Ovary (tissue), 7 donors: ENCODE measurements at regions not wholly inside any gene's neighbourhood (a gene's known extent, or its start where the extent isn't known, plus 50 kb on each side); places are given as distances from the start of the nearest gene placed in this dataset.

Experiments
- DNase-seq, 5 donors: peaks; one replicate each; pipeline ENCODE4 v3.0.0-alpha.2; 2019 to 2020
- H3K27ac ChIP-seq, 2 donors: fragments of 200-600 bp; one replicate each; pipeline versions ENCODE4 v1.5.1 to v1.8.0; 2019 to 2022
- H3K27me3 ChIP-seq: fragments of 200-600 bp; one replicate; pipeline ENCODE4 v1.8.0; 2022
- H3K36me3 ChIP-seq: fragments of 200-600 bp; sonication (generic); one replicate; pipeline ENCODE4 v1.5.1; 2019
- H3K4me1 ChIP-seq: one replicate; pipeline ENCODE4 v1.8.1; 2013; ENCODE audit warnings: mild to moderate bottlenecking, moderate library complexity; ENCODE audit not compliant: insufficient read depth
- H3K4me3 ChIP-seq: fragments of 200-600 bp; sonication (generic); one replicate; pipeline ENCODE4 v1.5.1; 2017
- H3K9me3 ChIP-seq, 2 donors: fragments of 200-600 bp in 1 of 2; sonication (generic) in 1 of 2; one replicate each; pipeline versions ENCODE4 v1.5.1 to v1.8.1; 2013 to 2019; ENCODE audit warnings: mild to moderate bottlenecking in 1 of 2, moderate library complexity in 1 of 2
- CTCF ChIP-seq, 3 donors: fragments of 450-650 bp in 2 of 3; fragments of 200-600 bp in 1 of 3; IDR thresholded peaks; one replicate each; pipeline versions ENCODE4 v1.5.1 to v1.8.0; 2016 to 2022; ENCODE audit warnings: antibody characterized with exemption in 3 of 3, mild to moderate bottlenecking in 1 of 3
- EP300 ChIP-seq: sonication (generic); formaldehyde crosslinking; IDR thresholded peaks from one replicate; pipeline ENCODE4 v1.6.1; 2017; ENCODE audit warnings: antibody characterized with exemption
- POLR2A ChIP-seq: fragments of 450-650 bp; IDR thresholded peaks from one replicate; pipeline ENCODE4 v1.6.1; 2017; ENCODE audit warnings: antibody characterized with exemption, mild to moderate bottlenecking, moderate library complexity
- WGBS, 3 donors: extraction: QIAGEN DNeasy Blood & Tissue Kit in 1 of 3; methylation state at CpG; one replicate each; pipeline versions ENCODE4 v1.1.5 to v1.1.7; 2013 to 2017; 5-methylcytosine and 5-hydroxymethylcytosine counted together
- intact Hi-C, 4 donors: fragments of 100-400 bp; cut with DNase I; formaldehyde crosslinking; loops; one replicate each; pipeline versions ENCODE4 v1.11.0 to v1.15.1; 2022 to 2023
- donor health status: DM: no; HTN: no; CAD: no; lungs with moderate emphysema.
- donor health status: DM: no; HTN: no; CAD: no.
- donor health status: Bipolar disorder and iron deficiency.
- donor health status: DM: no; HTN: no; CAD: no.
- donor health status: DM: yes; HTN: yes; CAD: no.

- intact Hi-C loops: no loop called here
- Histone ChIP-seq H3K27ac (peak overlapping the region in 1 of 2 donors; percentile 10), H3K4me3 (no peak overlapping the region), H3K36me3 (no peaks in the 10 kb centered on the region), H3K4me1 (peaks cover 31% of the 10 kb centered on the region), H3K9me3 (no peaks in the 10 kb centered on the region), H3K27me3 (no peaks in the 10 kb centered on the region)
- DNase-seq: no peak
- 62 to 85% (median 74%) methylated on average over 20 of the region's 20 CpGs for WGBS, 3 donors
- TF ChIP-seq CTCF (IDR thresholded peaks at IDR 0.05) (no peak), POLR2A (no peak), EP300 (no peak)
These were observed 80.2 kb upstream of the CIBAR2 start for GRCh38 chr16:85192238-85193114.

GRCh38 chr16:85193115-85193493 is 80.8 kb upstream of the CIBAR2 start:
- Histone ChIP-seq H3K9me3 (no peaks in the 10 kb centered on the region), H3K27me3 (no peaks in the 10 kb centered on the region), H3K4me1 (peaks cover 36% of the 10 kb centered on the region), H3K4me3 (no peak overlapping the region), H3K27ac (peak overlapping the region in 1 of 2 donors; percentile 10), H3K36me3 (no peaks in the 10 kb centered on the region)
- DNase-seq: no peak
- intact Hi-C loops: no loop called here
- 23 to 47% (median 32%) methylated on average over 6 of the region's 6 CpGs for whole genome bisulfite sequencing, 3 donors
- TF ChIP-seq POLR2A (no peak), EP300 (no peak), CTCF (IDR thresholded peaks at IDR 0.05) (no peak)

GRCh38 chr16:85193876-85194275 is 81.6 kb upstream of the CIBAR2 start:
- Histone ChIP-seq H3K36me3 (no peaks in the 10 kb centered on the region), H3K27ac (peak overlapping the region in 1 of 2 donors; percentile 83), H3K9me3 (no peaks in the 10 kb centered on the region), H3K27me3 (no peaks in the 10 kb centered on the region), H3K4me3 (no peak overlapping the region), H3K4me1 (peaks cover 37% of the 10 kb centered on the region)
- intact Hi-C loops: no loop called here
- DNase-seq: no peak
- no peak for TF ChIP-seq POLR2A
- TF ChIP-seq CTCF (IDR thresholded peaks at IDR 0.05): no peak
- 89 to 94% (median 94%) methylated on average over 17 of the region's 17 CpGs for WGBS, 3 donors

GRCh38 chr16:85194307-85195270 is 82.3 kb upstream of the CIBAR2 start:
- Histone ChIP-seq H3K36me3 (no peaks in the 10 kb centered on the region), H3K4me3 (no peak overlapping the region), H3K4me1 (peaks cover 40% of the 10 kb centered on the region), H3K9me3 (no peaks in the 10 kb centered on the region), H3K27ac (peak overlapping the region in 1 of 2 donors; percentile 83), H3K27me3 (no peaks in the 10 kb centered on the region)
- no peak for DNase-seq
- 88 to 95% (median 91%) methylated on average over 15 of the region's 15 CpGs for WGBS, 3 donors
- intact Hi-C loops: loop anchor here in 1 of 4 donors (5.0 kb wide), 1 partner anchor 38 kb away; no protein-coding TSS in a partner anchor
- TF ChIP-seq POLR2A (no peak), CTCF (IDR thresholded peaks at IDR 0.05) (no peak), EP300 (no peak)
